ENCODE measurements at regions not wholly inside any gene's neighbourhood (a gene's known extent, or its start where the extent isn't known, plus 50 kb on each side); places are given as distances from the start of the nearest gene placed in this dataset.

- DNase-seq (ENCODE audit: low read depth) = peak; percentile 83
These were observed 98.0 kb downstream of the INSIG2 start for GRCh38 chr2:118186110-118186857.

- peak; percentile 20 for DNase-seq (ENCODE audit: low read depth)
These were observed 97.2 kb downstream of the INSIG2 start for GRCh38 chr2:118185210-118186109.

GRCh38 chr2:118183381-118183780 is 95.1 kb downstream of the INSIG2 start:
- DNase-seq (ENCODE audit: low read depth) = no peak

GRCh38 chr2:118179445-118179844 is 91.2 kb downstream of the INSIG2 start:
- no peak for DNase-seq (ENCODE audit: low read depth)

GRCh38 chr2:118177884-118178283 is 89.6 kb downstream of the INSIG2 start:
- no peak for DNase-seq (ENCODE audit: low read depth)

- DNase-seq (ENCODE audit: low read depth) = no peak
These were observed 89.0 kb downstream of the INSIG2 start for GRCh38 chr2:118177318-118177717.

- DNase-seq (ENCODE audit: low read depth) = no peak
These were observed 88.3 kb downstream of the INSIG2 start for GRCh38 chr2:118176601-118177000.

- DNase-seq (ENCODE audit: low read depth) = no peak
These were observed 83.3 kb downstream of the INSIG2 start for GRCh38 chr2:118171546-118171945.

- DNase-seq (ENCODE audit: low read depth) = peak; percentile 7
These were observed 81.2 kb downstream of the INSIG2 start for GRCh38 chr2:118169359-118170005.

- no peak for DNase-seq (ENCODE audit: low read depth)
These were observed 80.3 kb downstream of the INSIG2 start for GRCh38 chr2:118168615-118169014.

- DNase-seq (ENCODE audit: low read depth) = no peak
These were observed 78.8 kb downstream of the INSIG2 start for GRCh38 chr2:118167026-118167425.

- no peak for DNase-seq (ENCODE audit: low read depth)
These were observed 78.0 kb downstream of the INSIG2 start for GRCh38 chr2:118166242-118166641.

- no peak for DNase-seq (ENCODE audit: low read depth)
These were observed 77.3 kb downstream of the INSIG2 start for GRCh38 chr2:118165595-118165994.
